ENCODE measurements at regions not wholly inside any gene's neighbourhood (a gene's known extent, or its start where the extent isn't known, plus 50 kb on each side); places are given as distances from the start of the nearest gene placed in this dataset.
"Not testable (repeated sequence)": the region's sequence is repeated elsewhere in the genome, so short reads cannot be mapped to it uniquely, and the experiment has no call there.

DNA sequence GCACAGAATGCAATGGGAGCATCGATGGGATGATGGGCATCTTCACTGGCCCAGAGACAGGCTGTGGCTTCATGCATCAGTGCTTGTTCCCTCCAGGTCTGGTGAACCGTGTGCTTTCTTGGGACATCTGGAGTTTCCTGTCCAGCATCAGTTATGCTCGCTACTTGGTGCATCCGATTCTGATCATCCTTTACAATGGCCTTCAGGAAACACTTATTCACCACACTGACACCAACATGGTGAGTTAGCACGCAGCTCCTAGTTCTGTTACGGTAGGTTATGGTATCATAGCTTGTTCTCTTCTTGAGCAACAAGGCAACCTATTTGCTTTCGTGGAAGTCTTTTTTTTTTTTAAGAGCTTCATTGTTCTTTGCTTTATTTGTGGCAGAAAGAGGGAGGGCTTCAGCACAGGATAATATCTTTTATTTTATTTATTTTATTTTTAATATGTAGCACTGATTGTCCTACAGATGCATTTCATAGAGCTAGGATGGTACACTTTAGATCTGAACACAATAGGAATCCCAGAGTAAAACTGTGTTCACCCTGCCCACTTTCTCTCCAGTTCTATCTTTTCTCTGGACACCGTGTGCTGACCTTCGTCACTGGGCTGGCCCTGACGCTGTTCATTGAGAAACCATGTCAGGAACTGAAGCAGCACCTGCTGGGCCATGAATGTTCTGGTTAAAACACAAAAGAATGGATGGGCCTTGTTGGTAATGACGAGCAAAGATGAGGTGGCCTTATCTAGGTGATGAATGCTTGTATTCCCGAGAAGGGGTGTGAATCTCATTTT is 71.2 kb upstream of the SEC11C start:
- no peak for DNase-seq (ENCODE audit: low spot score in 2 of 2)
- H3K27ac Mint-ChIP-seq = no peak overlapping the region
- no peaks in the 10 kb centered on the region for H3K4me1 Mint-ChIP-seq
- no peaks in the 10 kb centered on the region for H3K36me3 Mint-ChIP-seq
- no peak for ATAC-seq
- H3K4me3 Mint-ChIP-seq = no peak overlapping the region
- H3K9me3 Mint-ChIP-seq = no peaks in the 10 kb centered on the region

DNA sequence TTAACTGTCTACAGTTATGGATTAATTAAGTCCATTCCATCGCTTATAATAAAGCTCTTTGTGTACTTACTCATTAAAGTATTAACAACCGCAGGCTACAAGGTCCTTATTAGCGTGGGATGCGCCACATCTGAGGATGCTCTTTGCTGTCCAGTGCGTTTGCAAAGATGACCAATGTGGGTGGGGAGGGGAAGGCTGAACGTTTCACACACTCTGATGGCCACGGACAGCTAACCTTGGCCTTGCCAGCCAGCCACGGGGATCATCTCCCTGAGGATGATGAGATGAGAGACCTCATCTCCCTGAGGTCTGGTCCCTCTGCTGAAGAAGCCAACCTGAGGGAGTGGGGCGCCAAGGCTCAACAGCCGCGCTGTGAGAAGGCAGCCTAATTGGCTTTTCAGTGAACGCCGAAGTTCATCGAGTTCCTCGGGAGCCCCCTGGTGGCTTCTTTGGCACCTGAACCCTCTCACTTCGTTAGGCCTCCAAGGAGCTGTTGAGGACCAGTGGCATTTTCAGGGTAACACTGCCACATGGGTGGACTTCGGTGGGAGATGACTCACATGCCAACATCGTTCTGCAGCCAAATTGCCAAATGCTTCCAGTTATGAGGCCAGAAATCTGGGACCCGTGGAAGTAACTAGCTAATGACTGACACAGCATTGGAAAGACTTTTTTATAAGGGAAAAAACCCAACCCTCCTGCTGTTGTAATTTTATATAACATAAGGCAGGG is 69.3 kb upstream of the SEC11C start:
- DNase-seq (ENCODE audit: low spot score in 2 of 2) = peak; percentile 61 to 91
- Mint-ChIP-seq H3K4me1 (no peaks in the 10 kb centered on the region), H3K27ac (no peak overlapping the region), H3K9me3 (no peaks in the 10 kb centered on the region), H3K36me3 (no peaks in the 10 kb centered on the region), H3K4me3 (no peak overlapping the region)
- peak; percentile 84 for ATAC-seq

DNA sequence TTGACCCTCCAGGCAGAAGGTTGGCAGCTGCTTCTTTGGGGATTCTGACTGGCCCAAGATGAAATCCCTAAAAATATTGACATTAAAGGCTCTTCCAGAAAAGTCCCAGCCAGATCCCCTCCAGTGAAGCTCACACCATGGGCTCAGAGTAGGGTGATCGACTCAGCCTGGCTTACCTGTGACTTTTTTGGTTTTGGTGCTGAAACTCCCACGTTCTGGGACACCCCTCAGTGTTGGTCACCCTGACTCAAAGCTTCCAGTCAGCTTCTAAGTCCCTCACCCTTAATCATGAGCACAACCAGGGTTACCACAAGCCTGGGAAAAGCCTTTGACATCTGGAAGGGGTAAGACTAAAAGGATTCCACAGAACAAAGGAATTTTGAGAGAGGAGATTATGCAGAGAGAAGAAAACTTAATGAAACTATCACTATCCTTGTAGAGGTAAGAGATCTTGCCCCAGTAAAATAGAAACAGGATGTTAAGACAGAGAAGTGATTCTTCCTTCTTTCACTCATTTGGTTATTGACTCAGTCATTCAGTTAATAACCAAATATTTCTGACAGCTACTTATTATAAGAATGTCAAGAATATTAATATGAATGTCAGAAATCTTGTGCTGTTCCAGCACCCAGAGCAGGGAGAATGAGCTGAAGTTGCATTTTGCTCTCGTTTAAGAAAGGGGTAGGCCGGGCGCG is 66.8 kb upstream of the SEC11C start:
- no peak overlapping the region for H3K4me3 Mint-ChIP-seq
- no peaks in the 10 kb centered on the region for H3K9me3 Mint-ChIP-seq
- peak; percentile 77 for ATAC-seq
- no peak for DNase-seq (ENCODE audit: low spot score in 2 of 2)
- no peaks in the 10 kb centered on the region for H3K36me3 Mint-ChIP-seq
- H3K27ac Mint-ChIP-seq = no peak overlapping the region
- H3K4me1 Mint-ChIP-seq = no peaks in the 10 kb centered on the region

DNA sequence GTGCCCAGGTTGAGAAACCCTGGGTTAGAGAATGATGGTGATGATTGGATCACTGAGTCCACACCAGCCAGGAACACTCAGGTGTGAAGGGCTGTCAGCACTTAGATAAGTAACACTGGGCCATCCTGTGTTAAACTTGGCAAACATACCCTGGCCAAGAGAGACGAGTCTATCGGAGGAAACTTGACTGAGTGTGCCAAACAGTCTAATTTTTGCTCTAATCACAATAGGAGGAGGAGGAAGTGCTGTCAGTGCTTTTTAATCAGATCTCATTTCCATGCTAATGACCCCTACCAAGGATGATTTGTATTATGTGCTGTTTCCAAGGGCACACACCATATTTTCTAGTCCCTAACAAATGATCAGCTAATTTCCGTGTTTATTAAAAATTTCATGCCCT is 63.8 kb upstream of the SEC11C start:
- H3K4me1 Mint-ChIP-seq = no peaks in the 10 kb centered on the region
- H3K4me3 Mint-ChIP-seq = no peak overlapping the region
- ATAC-seq (no peak), DNase-seq (ENCODE audit: low spot score in 2 of 2) (no peak)
- no peak overlapping the region for H3K27ac Mint-ChIP-seq
- no peaks in the 10 kb centered on the region for H3K36me3 Mint-ChIP-seq
- no peaks in the 10 kb centered on the region for H3K9me3 Mint-ChIP-seq

DNA sequence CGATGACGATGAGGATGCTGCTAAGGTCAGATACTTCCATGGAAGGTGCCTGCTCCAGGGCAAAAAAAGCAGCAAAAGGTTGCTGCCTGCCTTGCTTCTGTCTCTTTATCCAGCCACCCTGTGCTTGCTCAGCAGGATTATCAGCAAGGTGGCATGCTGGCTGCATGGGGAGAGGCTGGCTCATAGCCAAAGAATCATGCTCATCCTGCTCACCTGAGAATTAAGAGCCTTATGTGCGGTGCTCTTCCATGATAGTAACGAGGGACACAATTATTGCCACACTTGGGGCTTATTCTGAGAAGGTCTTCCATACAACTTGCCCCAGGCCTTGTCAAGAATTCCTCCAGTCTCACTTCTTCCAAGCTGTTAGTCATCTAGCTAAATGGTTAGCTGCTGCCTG is 60.4 kb upstream of the SEC11C start:
- no peaks in the 10 kb centered on the region for H3K9me3 Mint-ChIP-seq
- no peak for DNase-seq (ENCODE audit: low spot score in 2 of 2)
- no peak for ATAC-seq
- no peak overlapping the region for H3K27ac Mint-ChIP-seq
- peaks cover 5% of the 10 kb centered on the region for H3K4me1 Mint-ChIP-seq
- H3K36me3 Mint-ChIP-seq = no peaks in the 10 kb centered on the region
- no peak overlapping the region for H3K4me3 Mint-ChIP-seq

DNA sequence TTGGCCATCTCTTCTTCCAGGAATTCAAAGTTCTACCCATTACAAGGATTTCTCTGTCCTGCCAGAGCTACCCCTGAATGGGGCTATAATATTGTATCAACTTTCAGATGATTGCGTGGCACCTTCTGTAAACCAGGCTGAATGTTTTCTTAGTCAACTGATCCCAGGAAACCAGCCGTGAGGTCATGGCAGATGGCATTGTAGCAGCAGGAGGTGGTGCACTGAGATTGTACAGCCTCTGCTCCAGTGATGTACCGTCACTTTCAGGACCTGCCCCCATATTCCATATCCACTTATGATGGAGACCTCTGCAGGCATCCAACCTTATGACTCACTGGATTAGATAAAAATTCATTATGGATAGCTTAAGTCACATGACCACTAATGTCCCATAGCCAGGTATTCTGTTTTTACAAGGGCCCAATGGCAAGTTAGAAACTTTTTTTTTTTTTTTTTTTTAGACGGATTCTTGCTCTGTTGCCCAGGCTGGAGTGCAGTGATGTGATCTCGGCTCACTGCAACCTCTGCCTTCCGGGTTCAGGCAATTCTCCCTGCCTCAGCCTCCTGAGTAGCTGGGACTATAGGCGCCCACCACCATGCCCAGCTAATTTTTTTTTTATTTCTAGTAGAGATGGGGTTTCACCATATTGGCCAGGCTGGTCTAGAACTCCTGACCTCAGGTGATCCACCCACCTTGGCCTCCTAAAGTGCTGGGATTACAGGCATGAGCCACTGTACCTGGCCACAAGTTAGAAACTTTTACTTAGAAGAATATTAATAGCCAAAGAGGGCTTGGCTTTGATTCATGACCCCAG is 59.8 kb upstream of the SEC11C start:
- not testable (repeated sequence) for ATAC-seq; DNase-seq (ENCODE audit: low spot score in 2 of 2); H3K4me1 Mint-ChIP-seq; H3K9me3 Mint-ChIP-seq; H3K36me3 Mint-ChIP-seq; H3K4me3 Mint-ChIP-seq; H3K27ac Mint-ChIP-seq

DNA sequence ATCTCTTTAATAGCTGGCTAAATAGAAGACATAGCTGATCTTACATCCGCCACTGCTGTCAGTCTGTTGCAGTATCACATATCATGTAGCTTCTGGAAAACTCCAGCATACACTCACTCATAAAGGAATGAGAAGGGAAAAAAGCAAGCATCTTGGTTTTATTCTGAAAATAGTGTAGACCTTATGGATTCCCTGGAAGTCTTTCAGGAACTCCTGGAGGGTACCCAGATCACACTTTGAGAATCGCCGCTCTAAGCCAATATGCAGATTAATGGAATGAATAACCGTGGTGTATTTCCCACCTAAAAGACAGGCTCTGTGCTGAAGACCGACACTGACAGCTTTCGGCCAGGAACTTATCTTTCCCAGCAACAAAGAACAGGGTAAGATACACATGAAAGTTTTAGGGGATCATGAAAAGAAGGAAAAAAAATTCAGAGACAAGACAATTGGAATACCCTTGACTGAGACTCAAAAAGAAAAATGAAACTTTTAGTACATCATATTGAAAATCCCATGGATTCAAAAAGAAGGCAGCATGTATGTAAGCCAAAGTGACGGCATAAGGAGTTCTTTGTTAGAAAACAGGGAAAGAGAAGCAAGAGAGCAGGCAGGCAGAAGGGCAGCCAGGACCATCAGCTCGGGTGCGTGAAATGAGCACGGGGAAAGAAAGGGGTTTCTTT is 56.4 kb upstream of the SEC11C start:
- DNase-seq (ENCODE audit: low spot score in 2 of 2) (no peak), ATAC-seq (no peak)
- peaks cover 6% of the 10 kb centered on the region for H3K4me1 Mint-ChIP-seq
- H3K27ac Mint-ChIP-seq = no peak overlapping the region
- no peaks in the 10 kb centered on the region for H3K36me3 Mint-ChIP-seq
- H3K9me3 Mint-ChIP-seq = no peaks in the 10 kb centered on the region
- no peak overlapping the region for H3K4me3 Mint-ChIP-seq

DNA sequence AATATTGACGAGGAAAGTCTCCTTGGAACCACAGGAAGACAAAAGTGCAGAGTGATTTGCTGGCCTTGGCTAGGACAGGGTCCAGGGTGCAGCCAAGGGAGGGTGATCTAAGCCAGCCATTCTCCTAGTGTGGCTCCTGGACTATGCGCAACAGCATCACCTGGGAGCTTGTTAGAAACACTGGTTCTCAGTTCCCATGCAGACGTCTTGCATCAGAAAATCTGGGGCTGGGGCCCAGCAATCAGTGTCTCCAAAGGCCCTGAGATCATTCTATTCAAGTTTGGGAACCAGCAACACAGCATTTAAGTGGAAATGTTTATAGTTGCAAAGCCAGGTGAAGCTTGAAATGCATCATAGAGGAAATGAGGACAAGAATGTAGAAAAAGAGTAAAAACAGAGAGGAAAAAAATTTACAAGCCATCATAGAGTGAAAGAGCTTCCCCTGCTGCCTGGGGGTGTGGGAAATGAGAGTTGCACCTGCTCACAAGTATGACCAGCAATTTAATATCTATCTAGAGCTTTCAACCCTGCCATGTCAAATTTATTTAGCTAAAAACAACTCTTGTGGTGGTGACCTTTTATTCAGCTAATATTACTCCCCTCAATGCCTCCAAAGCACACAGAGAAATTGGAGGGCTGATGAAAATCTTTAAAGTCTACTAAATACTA is 54.4 kb upstream of the SEC11C start:
- peaks cover 6% of the 10 kb centered on the region for H3K4me1 Mint-ChIP-seq
- H3K36me3 Mint-ChIP-seq = no peaks in the 10 kb centered on the region
- ATAC-seq (no peak), DNase-seq (ENCODE audit: low spot score in 2 of 2) (no peak)
- H3K9me3 Mint-ChIP-seq = no peaks in the 10 kb centered on the region
- no peak overlapping the region for H3K4me3 Mint-ChIP-seq
- no peak overlapping the region for H3K27ac Mint-ChIP-seq

DNA sequence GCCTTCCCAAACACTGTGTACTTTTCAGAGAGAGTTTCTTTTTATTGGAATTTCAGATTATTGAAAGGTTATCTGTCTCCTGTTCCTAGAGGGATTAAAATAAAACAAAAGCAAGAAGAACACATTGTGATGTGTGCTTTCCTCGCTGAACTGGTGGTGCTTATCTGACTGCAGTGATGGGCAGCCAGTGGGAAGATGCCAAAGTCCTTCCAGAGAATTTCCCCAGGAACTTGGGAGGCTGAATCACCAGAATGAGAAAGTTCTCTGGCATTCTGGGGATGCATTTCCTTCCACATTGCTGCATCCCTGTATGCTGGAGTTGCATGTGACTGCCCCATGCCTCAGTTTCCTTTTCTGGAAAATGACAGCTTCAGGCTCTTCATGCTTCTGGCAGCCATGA is 53.9 kb upstream of the SEC11C start:
- Mint-ChIP-seq H3K4me1 (peaks cover 6% of the 10 kb centered on the region), H3K36me3 (no peaks in the 10 kb centered on the region), H3K27ac (no peak overlapping the region), H3K9me3 (no peaks in the 10 kb centered on the region), H3K4me3 (no peak overlapping the region)
- ATAC-seq (no peak), DNase-seq (ENCODE audit: low spot score in 2 of 2) (no peak)

DNA sequence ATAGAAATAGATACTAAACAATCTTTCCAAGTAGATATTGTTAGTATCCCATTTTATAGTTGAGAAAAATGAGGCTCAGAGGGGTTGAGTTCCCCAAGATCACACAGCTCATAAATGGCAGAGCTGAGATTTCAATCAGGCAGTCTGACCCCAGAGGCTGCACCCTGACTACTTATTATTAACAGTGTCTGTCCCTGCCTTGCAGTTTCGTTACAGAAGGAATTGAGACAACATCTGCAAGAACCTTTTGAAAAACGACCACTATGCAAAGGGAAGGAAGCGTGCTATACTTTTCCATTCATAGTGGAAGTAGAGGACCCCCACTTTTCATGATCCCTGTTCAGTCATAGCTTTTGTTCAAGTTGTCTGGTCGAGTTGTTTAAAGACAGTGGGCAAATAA is 53.2 kb upstream of the SEC11C start:
- no peak for ATAC-seq
- Mint-ChIP-seq H3K4me3 (no peak overlapping the region), H3K9me3 (no peaks in the 10 kb centered on the region), H3K27ac (no peak overlapping the region), H3K36me3 (no peaks in the 10 kb centered on the region), H3K4me1 (peaks cover 6% of the 10 kb centered on the region)
- DNase-seq (ENCODE audit: low spot score in 2 of 2) = no peak

DNA sequence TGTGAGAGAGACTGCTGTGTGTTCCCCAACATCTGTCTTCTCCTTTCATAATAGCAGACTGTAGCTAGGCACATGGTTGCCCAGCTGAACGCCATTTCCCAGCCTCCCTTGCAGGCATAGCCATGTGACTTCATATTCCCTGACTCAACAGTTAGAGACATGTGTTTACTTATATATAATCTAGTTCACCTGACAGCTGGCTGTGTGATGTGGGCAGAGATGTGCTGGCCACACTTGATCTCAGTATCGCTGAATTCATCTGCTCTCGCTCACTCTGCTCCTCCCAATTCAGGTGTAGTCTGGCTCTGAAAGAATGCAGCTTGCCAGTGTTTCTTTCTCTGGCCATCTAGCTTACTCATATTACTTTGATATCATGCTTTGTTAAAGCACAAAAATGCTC is 52.3 kb upstream of the SEC11C start:
- H3K4me3 Mint-ChIP-seq = no peak overlapping the region
- H3K9me3 Mint-ChIP-seq = no peaks in the 10 kb centered on the region
- DNase-seq (ENCODE audit: low spot score in 2 of 2) (no peak), ATAC-seq (peak; percentile 31)
- H3K36me3 Mint-ChIP-seq = no peaks in the 10 kb centered on the region
- H3K27ac Mint-ChIP-seq = no peak overlapping the region
- H3K4me1 Mint-ChIP-seq = peaks cover 6% of the 10 kb centered on the region
